HG03175 (cell line): ENCODE measurements at regions not wholly inside any gene's neighbourhood (a gene's known extent, or its start where the extent isn't known, plus 50 kb on each side); places are given as distances from the start of the nearest gene placed in this dataset.

Experiments used
- ATAC-seq: cut with Tn5 transposase; IDR thresholded peaks from one replicate; pipeline ENCODE4 v1.9.1; 2021; ENCODE audit warnings: mild to moderate bottlenecking, moderate library complexity; ENCODE audit not compliant: unreplicated experiment

GRCh38 chr14:75333606-75334548 is 55.2 kb downstream of the FOS start:
- ATAC-seq = peak; percentile 59

- peak; percentile 31 for ATAC-seq
Observed at GRCh38 chr14:75334549-75335051, 56.0 kb downstream of the FOS start.

GRCh38 chr14:75335571-75335970 is 56.9 kb downstream of the FOS start:
- ATAC-seq = no peak

GRCh38 chr14:75338398-75338797 is 59.8 kb downstream of the FOS start:
- no peak for ATAC-seq

- no peak for ATAC-seq
Observed at GRCh38 chr14:75339059-75339458, 60.4 kb downstream of the FOS start.

GRCh38 chr14:75340921-75341320 is 62.3 kb downstream of the FOS start:
- ATAC-seq = no peak

- no peak for ATAC-seq
Observed at GRCh38 chr14:75341620-75342019, 63.0 kb downstream of the FOS start.

GRCh38 chr14:75342762-75343599 is 64.4 kb downstream of the FOS start:
- no peak for ATAC-seq

GRCh38 chr14:75343911-75344310 is 65.3 kb downstream of the FOS start:
- no peak for ATAC-seq

- ATAC-seq = no peak
Observed at GRCh38 chr14:75344411-75344810, 65.8 kb downstream of the FOS start.

GRCh38 chr14:75350505-75351060 is 72.0 kb downstream of the FOS start:
- no peak for ATAC-seq

GRCh38 chr14:75359098-75359497 is 68.7 kb upstream of the JDP2 start:
- no peak for ATAC-seq

GRCh38 chr14:75361041-75361440 is 66.8 kb upstream of the JDP2 start:
- ATAC-seq = no peak

GRCh38 chr14:75361751-75362433 is 65.9 kb upstream of the JDP2 start:
- no peak for ATAC-seq

- ATAC-seq = no peak
Observed at GRCh38 chr14:75363130-75363529, 64.7 kb upstream of the JDP2 start.

GRCh38 chr14:75363570-75364227 is 64.1 kb upstream of the JDP2 start:
- no peak for ATAC-seq

- ATAC-seq = no peak
Observed at GRCh38 chr14:75365116-75365515, 62.7 kb upstream of the JDP2 start.

- no peak for ATAC-seq
Observed at GRCh38 chr14:75366963-75367362, 60.9 kb upstream of the JDP2 start.

GRCh38 chr14:75368333-75368732 is 59.5 kb upstream of the JDP2 start:
- ATAC-seq = no peak

GRCh38 chr14:75369506-75369905 is 58.3 kb upstream of the JDP2 start:
- no peak for ATAC-seq
